Upper lobe of right lung (tissue), 1 donor: ENCODE measurements at regions not wholly inside any gene's neighbourhood (a gene's known extent, or its start where the extent isn't known, plus 50 kb on each side); places are given as distances from the start of the nearest gene placed in this dataset.

Source experiments
- ATAC-seq: fragments of 200-7000 bp; cut with Tn5 transposase; one replicate; pipeline ENCODE4 v1.9.1; 2020; ENCODE audit warnings: mild to moderate bottlenecking, moderate library complexity
- DNase-seq: peaks from one replicate; pipeline ENCODE4 v3.0.0-alpha.2; 2020
- H3K27ac ChIP-seq: fragments of 200-600 bp; one replicate; pipeline ENCODE4 v1.8.0; 2022
- H3K27me3 ChIP-seq: fragments of 200-600 bp; one replicate; pipeline ENCODE4 v1.8.0; 2022; ENCODE audit warnings: mild to moderate bottlenecking
- H3K36me3 ChIP-seq: fragments of 200-600 bp; one replicate; pipeline ENCODE4 v1.8.0; 2022
- H3K4me1 ChIP-seq: fragments of 200-600 bp; one replicate; pipeline ENCODE4 v1.8.0; 2022
- H3K4me3 ChIP-seq: fragments of 200-600 bp; one replicate; pipeline ENCODE4 v1.8.0; 2022; ENCODE audit warnings: mild to moderate bottlenecking
- H3K9me3 ChIP-seq: fragments of 200-600 bp; one replicate; pipeline ENCODE4 v1.8.0; 2022
- CTCF ChIP-seq: fragments of 200-600 bp; IDR thresholded peaks from one replicate; pipeline ENCODE4 v1.8.0; 2022; ENCODE audit warnings: antibody characterized with exemption
- intact Hi-C: fragments of 100-400 bp; cut with DNase I; formaldehyde crosslinking; loops from one replicate; pipeline ENCODE4 v1.11.0; 2022
- donor health status: DM: no; HTN: yes; CAD: no; lungs with severe emphysema.

- intact Hi-C loops = no loop called here
- H3K27ac ChIP-seq = no peak overlapping the region
- TF ChIP-seq CTCF = no peak
- H3K4me3 ChIP-seq = no peak overlapping the region
- no peaks in the 10 kb centered on the region for H3K9me3 ChIP-seq
- ATAC-seq (no peak), DNase-seq (no peak)
- no peaks in the 10 kb centered on the region for H3K4me1 ChIP-seq
- H3K27me3 ChIP-seq = no peaks in the 10 kb centered on the region
- H3K36me3 ChIP-seq = no peaks in the 10 kb centered on the region
These were observed 645.2 kb upstream of the IGFBP3 start for GRCh38 chr7:46566097-46566774.

GRCh38 chr7:46565253-46566096, 644.4 kb upstream of the IGFBP3 start:
- no peak overlapping the region for H3K4me3 ChIP-seq
- intact Hi-C loops = no loop called here
- ATAC-seq = peak; percentile 75
- H3K4me1 ChIP-seq = no peaks in the 10 kb centered on the region
- TF ChIP-seq CTCF = no peak
- no peaks in the 10 kb centered on the region for H3K9me3 ChIP-seq
- no peaks in the 10 kb centered on the region for H3K27me3 ChIP-seq
- H3K27ac ChIP-seq = no peak overlapping the region
- H3K36me3 ChIP-seq = no peaks in the 10 kb centered on the region
- DNase-seq = no peak

- Histone ChIP-seq H3K27ac (no peak overlapping the region), H3K36me3 (no peaks in the 10 kb centered on the region), H3K4me1 (peaks cover 7% of the 10 kb centered on the region), H3K4me3 (no peak overlapping the region), H3K9me3 (no peaks in the 10 kb centered on the region), H3K27me3 (no peaks in the 10 kb centered on the region)
- DNase-seq = no peak
- intact Hi-C loops = no loop called here
- TF ChIP-seq CTCF = no peak
- ATAC-seq = no peak
These were observed 638.2 kb upstream of the IGFBP3 start for GRCh38 chr7:46559194-46559832.

GRCh38 chr7:46558482-46559193, 637.6 kb upstream of the IGFBP3 start:
- Histone ChIP-seq H3K27ac (no peak overlapping the region), H3K4me3 (no peak overlapping the region), H3K36me3 (no peaks in the 10 kb centered on the region), H3K4me1 (peaks cover 7% of the 10 kb centered on the region), H3K27me3 (no peaks in the 10 kb centered on the region), H3K9me3 (no peaks in the 10 kb centered on the region)
- TF ChIP-seq CTCF = no peak
- intact Hi-C loops = no loop called here
- ATAC-seq = no peak
- no peak for DNase-seq

- Histone ChIP-seq H3K36me3 (no peaks in the 10 kb centered on the region), H3K27ac (no peak overlapping the region), H3K27me3 (no peaks in the 10 kb centered on the region), H3K4me3 (no peak overlapping the region), H3K4me1 (peaks cover 7% of the 10 kb centered on the region), H3K9me3 (no peaks in the 10 kb centered on the region)
- TF ChIP-seq CTCF = no peak
- DNase-seq (no peak), ATAC-seq (no peak)
- intact Hi-C loops = no loop called here
These were observed 636.7 kb upstream of the IGFBP3 start for GRCh38 chr7:46557781-46558180.
